Activated CD8-positive, alpha-beta memory T cell treated with anti-CD3 and anti-CD28 coated beads, Interleukin-2, amount 50 U/mL, for 24 hours (primary cell): ENCODE measurements at regions not wholly inside any gene's neighbourhood (a gene's known extent, or its start where the extent isn't known, plus 50 kb on each side); places are given as distances from the start of the nearest gene placed in this dataset.

ENCODE experiments used
- DNase-seq: peaks from one replicate; pipeline ENCODE4 v3.0.0-alpha.2; 2020; ENCODE audit errors: extremely low read depth

- no peak for DNase-seq
Observed at GRCh38 chr1:13968361-13968760, 268.4 kb downstream of the PRDM2 start.

GRCh38 chr1:13970631-13971247, 270.8 kb downstream of the PRDM2 start:
- no peak for DNase-seq

- no peak for DNase-seq
Observed at GRCh38 chr1:13976485-13976884, 276.5 kb downstream of the PRDM2 start.

GRCh38 chr1:13981142-13981541, 281.2 kb downstream of the PRDM2 start:
- no peak for DNase-seq

DNA sequence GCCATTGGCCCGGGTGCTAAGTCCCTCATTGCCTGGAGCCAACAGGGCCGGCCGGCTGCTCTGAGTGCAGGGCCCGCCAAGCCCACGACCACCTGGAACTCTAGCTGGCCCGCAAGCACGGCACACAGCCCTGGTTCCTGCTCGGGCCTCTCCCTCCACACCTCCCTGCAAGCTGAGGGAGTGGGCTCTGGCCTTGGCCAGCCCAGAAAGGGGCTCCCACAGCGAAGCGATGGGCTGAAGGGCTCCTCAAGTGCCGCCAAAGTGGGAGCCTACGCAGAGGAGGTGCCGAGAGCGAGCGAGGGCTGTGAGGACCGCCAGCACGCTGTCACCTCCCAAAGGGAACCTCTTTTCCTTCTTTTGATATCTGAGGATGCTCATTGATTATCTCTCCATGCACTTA, 283.4 kb downstream of the PRDM2 start:
- DNase-seq, result no peak

GRCh38 chr1:13990939-13991338, 291.0 kb downstream of the PRDM2 start:
- no peak for DNase-seq

- no peak for DNase-seq
Observed at GRCh38 chr1:13992489-13993285, 292.7 kb downstream of the PRDM2 start.

- no peak for DNase-seq
Observed at GRCh38 chr1:13994386-13994785, 294.4 kb downstream of the PRDM2 start.

GRCh38 chr1:13996334-13996733, 296.3 kb downstream of the PRDM2 start:
- DNase-seq, result no peak

- DNase-seq, result no peak
Observed at GRCh38 chr1:14003552-14003951, 303.6 kb downstream of the PRDM2 start.

DNA sequence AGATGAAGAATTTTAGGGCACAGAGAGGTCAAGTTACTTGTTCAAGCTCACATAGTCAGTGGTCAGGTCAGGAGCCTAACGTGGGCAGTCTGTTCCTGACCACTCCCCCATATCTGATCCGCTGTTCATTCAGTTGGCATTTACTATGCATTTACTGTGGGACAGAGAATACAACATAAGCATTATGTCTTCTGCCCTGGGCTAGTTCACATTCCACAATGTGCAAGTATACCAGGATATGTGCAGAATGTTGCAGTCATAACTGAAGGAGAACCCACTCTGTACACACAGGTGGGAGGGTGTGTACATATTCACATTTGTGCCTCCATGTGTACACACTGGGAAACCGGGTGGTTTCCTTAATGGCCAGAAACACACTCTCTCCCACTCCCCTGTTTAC, 309.6 kb downstream of the PRDM2 start:
- no peak for DNase-seq

DNA sequence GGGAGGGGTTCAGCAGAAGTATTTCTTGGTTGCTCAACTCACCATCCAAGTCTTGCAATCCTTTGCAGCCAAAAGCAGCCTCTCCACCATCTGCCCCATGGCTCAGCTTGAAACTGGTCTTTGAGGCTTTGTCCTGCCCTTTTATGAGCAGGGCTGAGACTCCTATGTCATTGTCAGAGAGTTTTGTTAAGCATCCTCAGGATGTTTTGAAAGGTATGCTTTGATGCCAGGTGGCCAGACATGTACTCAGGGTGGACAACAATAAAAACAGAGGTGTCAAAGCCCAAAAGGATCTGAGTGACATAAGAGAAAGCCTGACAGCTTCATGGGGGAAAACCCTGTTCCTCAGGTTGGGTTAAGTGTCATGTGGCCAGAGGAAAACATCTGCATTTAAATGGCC, 310.5 kb downstream of the PRDM2 start:
- no peak for DNase-seq

- DNase-seq, result no peak
Observed at GRCh38 chr1:14011132-14011531, 311.1 kb downstream of the PRDM2 start.

DNA sequence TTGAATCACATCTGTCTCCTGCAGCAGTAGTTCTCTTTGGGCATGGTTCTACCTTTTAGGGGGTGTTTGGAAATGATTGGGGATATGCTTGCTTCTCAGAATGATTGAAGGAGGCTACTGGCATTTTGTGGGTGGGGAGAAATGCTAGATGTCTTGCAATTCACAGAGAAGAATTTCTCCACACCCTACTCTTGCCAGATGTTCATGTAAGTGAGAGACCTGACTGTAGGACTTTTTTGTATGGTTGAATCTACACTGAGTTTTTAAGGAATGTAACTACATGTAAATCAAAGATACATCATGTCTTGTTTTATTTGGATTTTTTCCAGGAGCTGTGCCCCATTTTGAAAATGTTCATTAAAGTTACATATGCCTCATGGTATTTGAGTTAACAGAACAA, 311.9 kb downstream of the PRDM2 start:
- no peak for DNase-seq

- DNase-seq, result no peak
Observed at GRCh38 chr1:14014929-14015328, 314.9 kb downstream of the PRDM2 start.

GRCh38 chr1:14015917-14016316, 315.9 kb downstream of the PRDM2 start:
- no peak for DNase-seq

GRCh38 chr1:14017531-14017961, 317.6 kb downstream of the PRDM2 start:
- DNase-seq, result no peak

GRCh38 chr1:14019461-14019860, 319.5 kb downstream of the PRDM2 start:
- DNase-seq, result no peak

DNA sequence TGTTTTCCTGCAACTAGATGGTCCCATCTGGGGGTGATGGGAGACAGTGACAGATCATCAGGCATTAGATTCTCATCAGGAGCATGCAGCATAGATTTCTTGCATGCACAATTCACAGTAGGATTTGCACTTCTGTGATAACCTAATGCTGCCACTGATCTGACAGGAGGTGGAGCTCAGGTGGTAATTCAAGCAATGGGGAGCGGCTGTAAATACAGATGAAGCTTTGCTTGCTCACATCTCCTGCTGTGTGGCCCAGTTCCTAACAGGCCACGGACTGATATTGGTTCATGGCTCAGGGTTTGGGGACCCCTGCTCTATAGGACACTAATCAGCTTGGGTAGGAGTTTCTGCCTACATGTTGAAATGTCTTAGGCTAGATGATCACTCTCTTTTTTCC, 320.0 kb downstream of the PRDM2 start:
- no peak for DNase-seq

DNA sequence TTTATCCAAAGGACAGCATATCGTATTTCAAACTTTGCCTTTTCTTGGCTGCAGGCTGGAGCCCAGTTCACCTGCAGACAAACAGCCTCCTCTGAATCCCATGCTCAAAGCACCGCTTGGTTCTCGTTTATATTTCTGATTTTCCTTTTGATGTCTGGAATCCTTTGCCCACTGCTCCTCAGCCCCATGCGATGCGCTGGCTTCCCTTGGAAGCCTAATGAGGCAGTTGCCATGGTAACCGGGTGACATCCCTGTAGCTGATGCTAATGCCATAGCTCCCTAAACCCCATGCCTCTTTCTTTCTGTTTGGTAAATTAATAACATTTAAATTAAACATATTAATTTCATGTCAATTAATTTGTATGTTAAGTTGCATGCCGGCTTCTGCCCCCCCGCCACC, 327.1 kb downstream of the PRDM2 start:
- DNase-seq, result no peak

DNA sequence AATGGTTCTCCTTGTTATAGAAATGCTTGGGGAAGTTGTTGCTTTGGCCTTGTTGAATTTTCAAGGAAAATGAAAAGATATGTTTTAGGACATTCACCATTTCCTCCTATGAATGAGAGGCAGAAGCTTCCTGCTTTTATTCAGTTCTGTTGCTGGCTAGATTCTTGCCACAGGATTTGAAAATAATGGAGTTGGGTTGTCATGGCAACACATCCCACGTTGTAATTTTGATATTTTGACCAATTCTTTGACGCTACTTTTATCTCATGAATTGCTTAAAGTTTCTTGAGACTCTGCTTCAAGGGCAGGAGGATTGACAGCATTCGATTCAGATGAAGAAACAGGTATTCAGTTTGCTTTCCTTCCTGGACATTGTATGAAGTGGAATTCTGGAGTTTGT, 331.5 kb downstream of the PRDM2 start:
- no peak for DNase-seq

- DNase-seq, result no peak
Observed at GRCh38 chr1:14034506-14034905, 334.5 kb downstream of the PRDM2 start.

DNA sequence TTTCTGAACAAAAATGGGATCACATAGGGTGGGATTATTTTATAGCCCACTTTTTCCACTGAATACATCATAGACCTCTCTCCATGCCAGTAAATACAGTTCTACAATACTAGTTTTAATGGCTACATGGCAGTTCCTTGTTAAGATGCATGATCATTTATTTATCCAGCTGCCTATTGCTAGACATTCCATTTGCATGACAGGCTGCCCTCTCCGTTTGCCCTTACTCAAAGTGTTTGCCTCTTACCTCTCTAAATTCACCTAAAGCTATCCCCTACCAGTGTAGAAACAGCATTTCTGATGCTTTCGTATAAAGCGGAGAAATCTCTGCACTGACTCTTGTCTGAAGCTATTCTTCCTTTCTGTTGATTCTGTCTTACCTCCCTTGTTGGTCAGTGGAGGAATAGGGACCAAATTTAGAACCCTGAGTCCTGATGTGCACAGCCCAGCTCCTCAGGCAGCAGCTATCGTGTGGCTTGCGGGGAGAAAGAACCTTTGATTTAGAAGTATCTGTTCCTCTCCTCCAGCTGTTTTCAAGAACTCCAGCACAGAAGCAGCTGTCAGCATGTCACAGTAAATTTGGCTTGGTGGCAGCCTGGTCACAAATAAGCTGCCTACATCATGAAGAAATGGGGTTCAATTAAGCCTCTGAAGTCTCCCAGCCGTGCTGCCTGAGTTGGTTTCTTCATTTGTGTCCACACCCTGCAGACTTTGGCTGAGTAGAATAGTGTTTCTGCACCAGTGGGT, 337.3 kb downstream of the PRDM2 start:
- no peak for DNase-seq
